ENCODE measurements at regions not wholly inside any gene's neighbourhood (a gene's known extent, or its start where the extent isn't known, plus 50 kb on each side); places are given as distances from the start of the nearest gene placed in this dataset.

DNA sequence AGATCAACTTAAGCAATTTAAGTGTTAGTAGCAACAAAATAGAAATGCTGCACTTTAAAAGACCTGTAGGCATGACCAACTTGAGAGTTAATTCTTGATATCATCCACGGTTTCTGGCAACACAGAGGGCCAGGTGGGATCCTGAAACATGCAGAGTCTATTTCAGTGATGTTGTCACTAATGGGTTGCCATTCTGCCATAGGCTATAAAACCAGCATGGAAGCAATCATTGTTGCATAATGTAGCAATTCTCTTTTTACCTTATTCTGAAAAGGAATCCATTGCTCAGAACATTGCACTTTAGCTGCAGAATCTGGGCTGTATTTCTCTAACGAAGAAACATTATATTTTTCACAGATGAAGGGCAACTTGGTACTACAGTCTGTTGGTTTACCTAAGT lies 53.9 kb upstream of the CD302 start (continued):
- TF ChIP-seq, protein P1, sequence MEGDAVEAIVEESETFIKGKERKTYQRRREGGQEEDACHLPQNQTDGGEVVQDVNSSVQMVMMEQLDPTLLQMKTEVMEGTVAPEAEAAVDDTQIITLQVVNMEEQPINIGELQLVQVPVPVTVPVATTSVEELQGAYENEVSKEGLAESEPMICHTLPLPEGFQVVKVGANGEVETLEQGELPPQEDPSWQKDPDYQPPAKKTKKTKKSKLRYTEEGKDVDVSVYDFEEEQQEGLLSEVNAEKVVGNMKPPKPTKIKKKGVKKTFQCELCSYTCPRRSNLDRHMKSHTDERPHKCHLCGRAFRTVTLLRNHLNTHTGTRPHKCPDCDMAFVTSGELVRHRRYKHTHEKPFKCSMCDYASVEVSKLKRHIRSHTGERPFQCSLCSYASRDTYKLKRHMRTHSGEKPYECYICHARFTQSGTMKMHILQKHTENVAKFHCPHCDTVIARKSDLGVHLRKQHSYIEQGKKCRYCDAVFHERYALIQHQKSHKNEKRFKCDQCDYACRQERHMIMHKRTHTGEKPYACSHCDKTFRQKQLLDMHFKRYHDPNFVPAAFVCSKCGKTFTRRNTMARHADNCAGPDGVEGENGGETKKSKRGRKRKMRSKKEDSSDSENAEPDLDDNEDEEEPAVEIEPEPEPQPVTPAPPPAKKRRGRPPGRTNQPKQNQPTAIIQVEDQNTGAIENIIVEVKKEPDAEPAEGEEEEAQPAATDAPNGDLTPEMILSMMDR (IDR thresholded peaks at IDR 0.05): no peak
- no peak for TF ChIP-seq EHMT2 (IDR thresholded peaks at IDR 0.05; ENCODE audit: low read depth)
- TF ChIP-seq MYC (IDR thresholded peaks at IDR 0.05; ENCODE audit: borderline replicate concordance, low read length): no peak
- TF ChIP-seq TP53 (CRISPR knock-in tag; IDR thresholded peaks at IDR 0.05): no peak
- no peak for TF ChIP-seq ESRRA (IDR thresholded peaks at IDR 0.05; ENCODE audit: borderline replicate concordance, low read length)
- TF ChIP-seq, protein P2, sequence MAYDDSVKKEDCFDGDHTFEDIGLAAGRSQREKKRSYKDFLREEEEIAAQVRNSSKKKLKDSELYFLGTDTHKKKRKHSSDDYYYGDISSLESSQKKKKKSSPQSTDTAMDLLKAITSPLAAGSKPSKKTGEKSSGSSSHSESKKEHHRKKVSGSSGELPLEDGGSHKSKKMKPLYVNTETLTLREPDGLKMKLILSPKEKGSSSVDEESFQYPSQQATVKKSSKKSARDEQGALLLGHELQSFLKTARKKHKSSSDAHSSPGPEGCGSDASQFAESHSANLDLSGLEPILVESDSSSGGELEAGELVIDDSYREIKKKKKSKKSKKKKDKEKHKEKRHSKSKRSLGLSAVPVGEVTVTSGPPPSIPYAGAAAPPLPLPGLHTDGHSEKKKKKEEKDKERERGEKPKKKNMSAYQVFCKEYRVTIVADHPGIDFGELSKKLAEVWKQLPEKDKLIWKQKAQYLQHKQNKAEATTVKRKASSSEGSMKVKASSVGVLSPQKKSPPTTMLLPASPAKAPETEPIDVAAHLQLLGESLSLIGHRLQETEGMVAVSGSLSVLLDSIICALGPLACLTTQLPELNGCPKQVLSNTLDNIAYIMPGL (CRISPR knock-in tag; IDR thresholded peaks at IDR 0.05; ENCODE audit: borderline replicate concordance): no peak

DNA sequence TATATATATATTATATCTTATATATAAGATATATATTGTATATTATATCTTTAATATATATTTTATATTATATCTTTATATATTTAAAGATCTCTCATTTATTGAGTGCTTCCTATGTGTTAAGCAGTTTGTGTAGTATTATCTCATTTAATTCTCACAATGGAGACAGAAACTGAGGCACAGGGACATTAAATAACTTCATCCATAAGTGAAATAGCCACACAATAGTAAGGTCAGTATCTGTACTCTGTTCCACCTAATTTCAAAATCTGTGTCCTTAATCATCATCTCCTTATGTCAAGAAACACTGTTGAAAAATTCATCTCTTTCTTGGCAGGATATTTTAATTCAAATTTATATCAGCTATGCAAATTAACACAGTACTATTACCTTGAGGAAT lies 52.8 kb upstream of the CD302 start:
- Histone ChIP-seq H3K27ac (no peak overlapping the region), H3K4me3 (no peak overlapping the region), H3K9me3 (no peaks in the 10 kb centered on the region), H3K4me2 (no peak overlapping the region), H3K4me1 (no peaks in the 10 kb centered on the region)
- no peak for DNase-seq (ENCODE audit: low read depth in 1 of 2, low spot score in 1 of 2)
- POLR2A ChIA-PET: no interaction called here
- TF ChIP-seq SREBF2 (IDR thresholded peaks at IDR 0.05) (no peak), RFX5 (IDR thresholded peaks at IDR 0.05) (no peak), JUN (IDR thresholded peaks at IDR 0.05) (no peak), FOSL2 (IDR thresholded peaks at IDR 0.05) (no peak), FOSL2 (CRISPR knock-in tag; IDR thresholded peaks at IDR 0.05) (no peak), KDM5A (IDR thresholded peaks at IDR 0.05) (no peak), CBX8 (IDR thresholded peaks at IDR 0.05) (no peak), HOXB5 (CRISPR knock-in tag; IDR thresholded peaks at IDR 0.05) (no peak), CEBPB (IDR thresholded peaks at IDR 0.05) (no peak)
- TF ChIP-seq, protein P3, sequence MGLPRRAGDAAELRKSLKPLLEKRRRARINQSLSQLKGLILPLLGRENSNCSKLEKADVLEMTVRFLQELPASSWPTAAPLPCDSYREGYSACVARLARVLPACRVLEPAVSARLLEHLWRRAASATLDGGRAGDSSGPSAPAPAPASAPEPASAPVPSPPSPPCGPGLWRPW (IDR thresholded peaks at IDR 0.05): no peak
- FAIRE-seq: no peak
- CTCF ChIA-PET: no interaction called here
- no peak for ATAC-seq

DNA sequence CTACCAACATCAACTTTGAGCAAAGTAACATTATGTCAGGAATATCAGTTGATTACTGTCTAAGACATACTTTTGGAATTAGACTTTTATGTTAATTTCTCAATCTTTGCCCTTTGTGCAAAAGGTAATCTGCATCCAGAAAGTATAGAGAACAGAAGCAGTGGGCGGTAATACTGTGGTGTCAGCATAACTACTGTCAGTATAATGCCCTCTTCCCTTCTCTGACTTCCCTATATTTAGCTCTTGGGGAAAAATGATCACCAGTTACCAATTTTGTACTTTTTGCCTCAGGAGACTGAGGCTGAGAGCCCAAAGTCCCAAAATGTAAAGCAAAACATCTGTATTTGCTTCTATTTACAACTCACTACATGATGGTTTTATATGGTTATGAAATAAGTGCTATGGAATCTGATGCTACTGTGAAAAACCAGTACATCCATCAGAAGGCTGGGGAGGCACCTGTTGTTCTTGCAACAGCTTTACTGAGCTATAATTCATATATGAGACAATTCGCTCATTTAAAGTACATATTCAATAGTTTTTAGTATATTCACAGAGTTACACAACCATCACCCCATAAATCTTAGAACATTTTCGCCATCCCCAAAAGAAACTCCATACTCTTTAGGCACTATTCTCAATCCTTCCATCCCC lies 51.3 kb upstream of the CD302 start:
- DNase-seq (ENCODE audit: low read depth in 1 of 2, low spot score in 1 of 2) (no peak), FAIRE-seq (no peak), ATAC-seq (no peak)
- ChIA-PET CTCF (interaction anchor here (0.6 kb wide), 1 partner anchor 142 kb away, joined by 3 read pairs; no protein-coding TSS in a partner anchor), POLR2A (no interaction called here)
- Histone ChIP-seq H3K4me3 (no peak overlapping the region), H3K9me3 (no peaks in the 10 kb centered on the region), H3K27ac (no peak overlapping the region), H3K4me1 (no peaks in the 10 kb centered on the region), H3K4me2 (no peak overlapping the region)
- TF ChIP-seq KDM1A (IDR thresholded peaks at IDR 0.05; ENCODE audit: low read depth): no peak
- TF ChIP-seq MAFK (IDR thresholded peaks at IDR 0.05; ENCODE audit: partially characterized antibody): peak; percentile 68
- 55% methylated on average over 3 of the region's 3 CpGs for WGBS (ENCODE audit: missing lambda C conversion rate)

Data from A549 (cell line).